Brain microvascular endothelial cell (primary cell): ENCODE measurements at regions not wholly inside any gene's neighbourhood (a gene's known extent, or its start where the extent isn't known, plus 50 kb on each side); places are given as distances from the start of the nearest gene placed in this dataset.

Experiments
- DNase-seq: peaks from one replicate; pipeline ENCODE4 v3.0.0-alpha.2; 2020
- H3K27ac ChIP-seq: fragments of 250-450 bp; sonication (Bioruptor Pico); 2 replicates; pipeline ENCODE4 v1.5.1; 2020; ENCODE audit warnings: mild to moderate bottlenecking, moderate library complexity
- H3K27me3 ChIP-seq: fragments of 250-450 bp; sonication (Bioruptor Pico); replicated peaks from 2 replicates; pipeline ENCODE4 v1.5.1; 2020; ENCODE audit warnings: mild to moderate bottlenecking
- H3K36me3 ChIP-seq: fragments of 250-450 bp; sonication (Bioruptor Pico); replicated peaks from 2 replicates; pipeline ENCODE4 v1.5.1; 2020; ENCODE audit warnings: mild to moderate bottlenecking
- H3K4me3 ChIP-seq: 2 replicates; pipeline ENCODE4 v1.5.1; 2011; ENCODE audit warnings: low read depth, mild to moderate bottlenecking, control low read depth, low read length, moderate library complexity
- CTCF ChIP-seq: IDR thresholded peaks from 2 replicates; pipeline ENCODE4 v1.5.1; 2011; ENCODE audit warnings: low read depth, mild to moderate bottlenecking, moderate library complexity, low read length, control low read depth, inconsistent platforms; ENCODE audit errors: missing control alignments
- in situ Hi-C: cut with HindIII; loops from 2 replicates; pipeline ENCODE4 v1.10.0; 2017; ENCODE audit warnings: low sequenced_read_pairs, low pct_ligation_motif_present

DNA sequence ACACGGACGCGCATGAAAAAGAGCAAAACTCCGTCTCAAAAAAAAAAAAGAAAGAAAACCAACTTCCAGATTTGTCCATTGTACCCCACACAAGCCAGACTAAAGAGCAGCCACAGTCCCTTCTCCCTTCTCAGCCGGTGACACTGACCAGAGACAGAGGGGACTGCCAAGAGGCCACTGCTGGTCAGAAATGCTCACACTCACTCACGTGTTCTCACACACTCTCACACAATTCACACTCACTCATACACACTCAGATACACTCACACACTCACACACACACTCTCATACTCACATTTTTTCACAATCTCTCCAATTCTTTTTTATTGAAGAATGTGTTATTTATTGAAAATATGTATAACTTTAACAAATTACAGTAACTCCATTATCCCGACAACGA, 90.8 kb upstream of the RAB4A start:
- in situ Hi-C loops, result no loop called here
- H3K27ac ChIP-seq, result no peak overlapping the region
- no peak overlapping the region for H3K4me3 ChIP-seq
- no peaks in the 10 kb centered on the region for H3K27me3 ChIP-seq
- H3K36me3 ChIP-seq, result no peaks in the 10 kb centered on the region
- no peak for DNase-seq
- TF ChIP-seq CTCF, result no peak

- in situ Hi-C loops, result no loop called here
- no peaks in the 10 kb centered on the region for H3K36me3 ChIP-seq
Observed at GRCh38 chr1:229181419-229181818, 89.5 kb upstream of the RAB4A start.

DNA sequence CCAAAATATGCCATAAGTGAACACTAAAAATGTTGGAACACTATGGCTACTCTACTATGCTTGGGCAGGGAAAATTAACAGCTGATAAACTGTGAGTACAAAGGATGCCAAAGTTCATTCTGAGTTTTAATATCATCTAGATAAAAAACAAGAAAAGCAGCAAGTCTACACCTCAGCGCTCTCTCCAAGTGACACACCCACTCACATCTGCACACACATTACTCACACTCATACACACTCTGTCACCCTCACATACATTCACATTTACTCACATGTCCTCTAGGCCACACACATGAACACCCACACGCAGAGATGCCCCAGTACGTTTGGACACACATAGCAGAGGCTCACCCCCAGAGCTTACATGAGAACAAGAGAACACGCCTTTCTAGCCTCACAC, 87.3 kb upstream of the RAB4A start:
- in situ Hi-C loops, result no loop called here

More at GRCh38 chr1:229181419-229181818, 89.5 kb upstream of the RAB4A start:
- no peak overlapping the region for H3K4me3 ChIP-seq
- no peaks in the 10 kb centered on the region for H3K27me3 ChIP-seq
- DNase-seq, result no peak
- no peak overlapping the region for H3K27ac ChIP-seq
- no peak for TF ChIP-seq CTCF

DNA sequence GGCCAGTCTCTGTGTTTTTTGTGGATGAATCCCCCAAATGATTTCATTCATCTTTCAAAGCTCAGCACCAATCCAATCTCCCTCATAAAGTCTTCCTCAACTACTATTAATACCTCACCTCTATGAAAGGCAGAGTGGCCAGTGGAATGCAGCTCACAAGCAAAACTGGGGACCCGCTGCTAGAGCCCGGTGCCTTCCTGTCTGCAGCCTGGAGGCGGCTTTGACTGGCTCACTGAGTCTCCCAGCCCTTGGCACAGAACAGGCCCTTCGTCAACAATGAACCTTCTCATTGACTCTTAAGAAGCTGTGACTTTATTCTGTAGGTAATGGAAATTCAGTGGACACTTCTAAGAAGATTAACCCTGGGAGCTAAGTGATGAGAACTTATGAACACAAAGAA, 86.8 kb upstream of the RAB4A start:
- H3K36me3 ChIP-seq, result no peaks in the 10 kb centered on the region
- no peaks in the 10 kb centered on the region for H3K27me3 ChIP-seq
- in situ Hi-C loops, result no loop called here
- H3K27ac ChIP-seq, result no peak overlapping the region
- DNase-seq, result no peak
- no peak overlapping the region for H3K4me3 ChIP-seq
- no peak for TF ChIP-seq CTCF

More for the DNA sequence above, 87.3 kb upstream of the RAB4A start:
- TF ChIP-seq CTCF, result no peak
- Histone ChIP-seq H3K27me3 (no peaks in the 10 kb centered on the region), H3K27ac (no peak overlapping the region), H3K4me3 (no peak overlapping the region), H3K36me3 (no peaks in the 10 kb centered on the region)
- no peak for DNase-seq

GRCh38 chr1:229185963-229186362, 84.9 kb upstream of the RAB4A start:
- no peak for DNase-seq
- H3K4me3 ChIP-seq, result no peak overlapping the region
- H3K27me3 ChIP-seq, result no peaks in the 10 kb centered on the region
- H3K27ac ChIP-seq, result no peak overlapping the region
- H3K36me3 ChIP-seq, result no peaks in the 10 kb centered on the region
- in situ Hi-C loops, result no loop called here
- no peak for TF ChIP-seq CTCF

GRCh38 chr1:229186373-229187056, 84.4 kb upstream of the RAB4A start:
- DNase-seq, result no peak
- Histone ChIP-seq H3K27ac (no peak overlapping the region), H3K36me3 (no peaks in the 10 kb centered on the region), H3K4me3 (no peak overlapping the region), H3K27me3 (no peaks in the 10 kb centered on the region)
- in situ Hi-C loops, result no loop called here
- TF ChIP-seq CTCF, result no peak
